ENCODE measurements at regions not wholly inside any gene's neighbourhood (a gene's known extent, or its start where the extent isn't known, plus 50 kb on each side); places are given as distances from the start of the nearest gene placed in this dataset.

GRCh38 chr5:75928992-75929391 lies 154.2 kb upstream of the SV2C start:
- no peaks in the 10 kb centered on the region for H3K36me3 Mint-ChIP-seq
- no peaks in the 10 kb centered on the region for H3K9me3 Mint-ChIP-seq
- no peak overlapping the region for H3K27ac Mint-ChIP-seq
- H3K4me3 Mint-ChIP-seq = no peak overlapping the region
- peaks cover 56% of the 10 kb centered on the region for H3K27me3 Mint-ChIP-seq (ENCODE audit: low read depth)
- TF ChIP-seq, protein P1, sequence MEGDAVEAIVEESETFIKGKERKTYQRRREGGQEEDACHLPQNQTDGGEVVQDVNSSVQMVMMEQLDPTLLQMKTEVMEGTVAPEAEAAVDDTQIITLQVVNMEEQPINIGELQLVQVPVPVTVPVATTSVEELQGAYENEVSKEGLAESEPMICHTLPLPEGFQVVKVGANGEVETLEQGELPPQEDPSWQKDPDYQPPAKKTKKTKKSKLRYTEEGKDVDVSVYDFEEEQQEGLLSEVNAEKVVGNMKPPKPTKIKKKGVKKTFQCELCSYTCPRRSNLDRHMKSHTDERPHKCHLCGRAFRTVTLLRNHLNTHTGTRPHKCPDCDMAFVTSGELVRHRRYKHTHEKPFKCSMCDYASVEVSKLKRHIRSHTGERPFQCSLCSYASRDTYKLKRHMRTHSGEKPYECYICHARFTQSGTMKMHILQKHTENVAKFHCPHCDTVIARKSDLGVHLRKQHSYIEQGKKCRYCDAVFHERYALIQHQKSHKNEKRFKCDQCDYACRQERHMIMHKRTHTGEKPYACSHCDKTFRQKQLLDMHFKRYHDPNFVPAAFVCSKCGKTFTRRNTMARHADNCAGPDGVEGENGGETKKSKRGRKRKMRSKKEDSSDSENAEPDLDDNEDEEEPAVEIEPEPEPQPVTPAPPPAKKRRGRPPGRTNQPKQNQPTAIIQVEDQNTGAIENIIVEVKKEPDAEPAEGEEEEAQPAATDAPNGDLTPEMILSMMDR (IDR thresholded peaks at IDR 0.05; ENCODE audit: unreplicated experiment) = no peak
- no peak for DNase-seq (ENCODE audit: low spot score in 2 of 2, unreplicated experiment in 2 of 2)
- H3K4me1 Mint-ChIP-seq = no peaks in the 10 kb centered on the region

DNA sequence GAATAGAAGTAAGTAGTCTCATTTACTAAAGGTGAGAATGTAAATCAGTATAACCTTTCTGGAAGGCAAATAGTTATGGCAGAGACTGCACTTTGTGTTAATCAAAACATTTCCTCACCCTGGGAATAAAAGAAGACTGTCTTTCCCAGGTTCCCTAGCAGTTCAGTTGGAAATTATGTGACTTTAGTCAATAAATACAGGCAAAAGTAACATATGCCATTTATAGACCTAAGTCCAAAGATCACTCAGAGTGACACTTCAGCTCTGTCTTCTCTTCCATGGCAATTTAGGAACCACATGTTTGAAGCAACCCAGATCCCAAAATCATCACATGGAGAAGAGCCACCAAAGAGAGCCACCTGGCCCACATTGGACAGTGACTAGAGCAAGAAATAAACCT lies 160.7 kb upstream of the SV2C start:
- Mint-ChIP-seq H3K27me3 (ENCODE audit: low read depth) (peaks cover 41% of the 10 kb centered on the region), H3K36me3 (no peaks in the 10 kb centered on the region), H3K4me1 (no peaks in the 10 kb centered on the region), H3K4me3 (no peak overlapping the region), H3K27ac (no peak overlapping the region), H3K9me3 (no peaks in the 10 kb centered on the region)
- TF ChIP-seq, protein P1 (IDR thresholded peaks at IDR 0.05; ENCODE audit: unreplicated experiment) = no peak
- no peak for DNase-seq (ENCODE audit: low spot score in 2 of 2, unreplicated experiment in 2 of 2)

DNA sequence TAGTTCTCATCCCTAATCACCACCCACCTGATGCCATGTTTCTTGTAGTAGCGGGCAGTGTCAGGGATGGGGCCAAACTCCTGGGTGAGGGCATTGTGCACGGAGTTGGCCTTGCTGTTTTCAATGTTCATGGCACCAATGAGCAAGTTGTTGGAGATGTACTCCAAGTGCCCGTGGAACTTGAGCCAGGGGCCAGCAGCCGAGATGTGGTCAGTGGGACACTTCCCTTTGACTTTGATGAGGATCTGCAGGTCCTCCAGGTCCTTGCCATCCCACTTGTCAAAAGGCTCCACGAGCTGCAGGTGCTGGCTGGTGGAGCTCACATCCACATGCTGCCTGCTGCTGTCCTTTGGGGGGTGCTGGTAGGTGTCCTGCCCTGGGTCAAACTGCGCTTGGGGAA lies 162.2 kb upstream of the SV2C start:
- TF ChIP-seq, protein P1 (IDR thresholded peaks at IDR 0.05; ENCODE audit: unreplicated experiment) = no peak
- Mint-ChIP-seq H3K27me3 (ENCODE audit: low read depth) (peaks cover 42% of the 10 kb centered on the region), H3K4me1 (no peaks in the 10 kb centered on the region), H3K36me3 (no peaks in the 10 kb centered on the region), H3K4me3 (no peak overlapping the region), H3K9me3 (no peaks in the 10 kb centered on the region), H3K27ac (no peak overlapping the region)
- no peak for DNase-seq (ENCODE audit: low spot score in 2 of 2, unreplicated experiment in 2 of 2)

- TF ChIP-seq, protein P1 (IDR thresholded peaks at IDR 0.05; ENCODE audit: unreplicated experiment) = no peak
- DNase-seq (ENCODE audit: low spot score in 2 of 2, unreplicated experiment in 2 of 2) = no peak
- Mint-ChIP-seq H3K36me3 (no peaks in the 10 kb centered on the region), H3K4me3 (no peak overlapping the region), H3K27ac (no peak overlapping the region), H3K9me3 (no peaks in the 10 kb centered on the region), H3K4me1 (no peaks in the 10 kb centered on the region), H3K27me3 (ENCODE audit: low read depth) (peaks cover 55% of the 10 kb centered on the region)
Measured at GRCh38 chr5:75916144-75916543, 167.0 kb upstream of the SV2C start.

DNA sequence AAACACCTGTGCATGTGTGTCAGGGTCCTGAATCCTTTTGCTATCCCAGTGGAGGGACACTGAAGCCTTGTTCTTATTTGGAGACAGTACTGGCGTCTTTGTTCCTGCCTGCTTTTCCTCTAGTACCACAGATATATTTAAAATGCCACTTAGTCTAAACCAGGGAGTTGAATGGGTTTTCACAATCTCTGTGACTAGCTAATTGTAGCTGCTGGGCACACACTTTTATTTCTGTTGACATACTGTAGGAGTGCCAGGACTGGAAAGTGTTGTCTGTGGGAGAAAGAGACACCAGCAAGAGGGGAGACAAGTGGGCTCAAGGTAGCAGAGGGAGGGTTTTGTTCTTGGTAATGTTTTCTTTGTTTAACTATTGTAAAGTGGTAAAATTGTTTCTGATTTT lies 174.0 kb upstream of the SV2C start:
- no peak for DNase-seq (ENCODE audit: low spot score in 2 of 2, unreplicated experiment in 2 of 2)
- TF ChIP-seq, protein P1 (IDR thresholded peaks at IDR 0.05; ENCODE audit: unreplicated experiment) = no peak
- no peak overlapping the region for H3K4me3 Mint-ChIP-seq
- no peaks in the 10 kb centered on the region for H3K4me1 Mint-ChIP-seq
- H3K9me3 Mint-ChIP-seq = peaks cover 8% of the 10 kb centered on the region
- H3K27ac Mint-ChIP-seq = no peak overlapping the region
- H3K36me3 Mint-ChIP-seq = no peaks in the 10 kb centered on the region
- H3K27me3 Mint-ChIP-seq (ENCODE audit: low read depth) = peaks cover 43% of the 10 kb centered on the region

GRCh38 chr5:75907651-75908050 lies 175.5 kb upstream of the SV2C start:
- no peaks in the 10 kb centered on the region for H3K36me3 Mint-ChIP-seq
- H3K4me1 Mint-ChIP-seq = no peaks in the 10 kb centered on the region
- H3K27ac Mint-ChIP-seq = no peak overlapping the region
- no peak for DNase-seq (ENCODE audit: low spot score in 2 of 2, unreplicated experiment in 2 of 2)
- H3K4me3 Mint-ChIP-seq = no peak overlapping the region
- TF ChIP-seq, protein P1 (IDR thresholded peaks at IDR 0.05; ENCODE audit: unreplicated experiment) = no peak
- H3K9me3 Mint-ChIP-seq = peaks cover 8% of the 10 kb centered on the region
- H3K27me3 Mint-ChIP-seq (ENCODE audit: low read depth) = peaks cover 41% of the 10 kb centered on the region
